ENCODE measurements at regions not wholly inside any gene's neighbourhood (a gene's known extent, or its start where the extent isn't known, plus 50 kb on each side); places are given as distances from the start of the nearest gene placed in this dataset.

GRCh38 chr14:83867566-83868225 lies 1662.2 kb upstream of the FLRT2 start:
- Histone ChIP-seq H3F3A (ENCODE audit: insufficient read depth, low read length, poor library complexity, severe bottlenecking) (no peaks in the 10 kb centered on the region), H3K27ac (ENCODE audit: low read length) (no peak overlapping the region), H3K9ac (ENCODE audit: low read length) (no peak overlapping the region), H3K36me3 (ENCODE audit: insufficient read depth, low read length) (no peaks in the 10 kb centered on the region), H2AFZ (ENCODE audit: low read depth, low read length) (no peak overlapping the region), H3K9me3 (ENCODE audit: low read length) (no peaks in the 10 kb centered on the region), H3K9me2 (ENCODE audit: insufficient read depth, low read length) (no peaks in the 10 kb centered on the region), H3K4me2 (ENCODE audit: low read length) (no peak overlapping the region), H3K4me3 (ENCODE audit: low read length) (no peak overlapping the region), H4K20me1 (ENCODE audit: insufficient read depth) (no peaks in the 10 kb centered on the region), H3K79me2 (replicated peaks; ENCODE audit: insufficient read depth, low read length) (no peaks in the 10 kb centered on the region), H3K27me3 (ENCODE audit: insufficient read depth, low read depth, low read length) (no peaks in the 10 kb centered on the region)
- TF ChIP-seq POLR2AphosphoS5 (IDR thresholded peaks at IDR 0.05) (no peak), REST (IDR thresholded peaks at IDR 0.05; ENCODE audit: borderline replicate concordance) (no peak)

- no peaks in the 10 kb centered on the region for H3K9me2 ChIP-seq (ENCODE audit: insufficient read depth, low read length)
- no peak for TF ChIP-seq EZH2 (IDR thresholded peaks at IDR 0.05; ENCODE audit: borderline replicate concordance, insufficient read depth, low read length, poor library complexity, severe bottlenecking)
- no peak for TF ChIP-seq REST (IDR thresholded peaks at IDR 0.05; ENCODE audit: borderline replicate concordance)
- no peak for TF ChIP-seq TAF1 (IDR thresholded peaks at IDR 0.05; ENCODE audit: low read depth)
- no peak for TF ChIP-seq MXI1 (conservative IDR thresholded peaks at IDR 0.05; ENCODE audit: poor library complexity, severe bottlenecking)
- TF ChIP-seq EP300 (conservative IDR thresholded peaks at IDR 0.05; ENCODE audit: poor library complexity, severe bottlenecking) = no peak
- no peak for TF ChIP-seq SMC3 (conservative IDR thresholded peaks at IDR 0.05; ENCODE audit: poor library complexity)
- no peak for TF ChIP-seq RAD21 (conservative IDR thresholded peaks at IDR 0.05)
- no peak for TF ChIP-seq POLR2AphosphoS5 (IDR thresholded peaks at IDR 0.05)
- TF ChIP-seq CTCF (IDR thresholded peaks at IDR 0.05; ENCODE audit: poor library complexity, severe bottlenecking) = no peak
These were observed 1659.2 kb upstream of the FLRT2 start for GRCh38 chr14:83870546-83871270.

More at GRCh38 chr14:83870546-83871270, 1659.2 kb upstream of the FLRT2 start:
- Histone ChIP-seq H4K20me1 (ENCODE audit: insufficient read depth) (no peaks in the 10 kb centered on the region), H3F3A (ENCODE audit: insufficient read depth, low read length, poor library complexity, severe bottlenecking) (no peaks in the 10 kb centered on the region), H3K9me3 (ENCODE audit: low read length) (no peaks in the 10 kb centered on the region), H3K27me3 (ENCODE audit: insufficient read depth, low read depth, low read length) (no peaks in the 10 kb centered on the region), H2AFZ (ENCODE audit: low read depth, low read length) (no peak overlapping the region), H3K27ac (ENCODE audit: low read length) (no peak overlapping the region), H3K9ac (ENCODE audit: low read length) (no peak overlapping the region), H3K4me2 (ENCODE audit: low read length) (no peak overlapping the region), H3K4me3 (ENCODE audit: low read length) (no peak overlapping the region), H3K36me3 (ENCODE audit: insufficient read depth, low read length) (no peaks in the 10 kb centered on the region), H3K79me2 (replicated peaks; ENCODE audit: insufficient read depth, low read length) (no peaks in the 10 kb centered on the region)
